ENCODE measurements at regions not wholly inside any gene's neighbourhood (a gene's known extent, or its start where the extent isn't known, plus 50 kb on each side); places are given as distances from the start of the nearest gene placed in this dataset.

- H3K27me3 ChIP-seq (replicated peaks; ENCODE audit: insufficient read depth): no peaks in the 10 kb centered on the region
- H3K36me3 ChIP-seq: no peaks in the 10 kb centered on the region
- DNase-seq (ENCODE audit: low spot score): no peak
- no peaks in the 10 kb centered on the region for H3K9me3 ChIP-seq
- TF ChIP-seq, protein P1, sequence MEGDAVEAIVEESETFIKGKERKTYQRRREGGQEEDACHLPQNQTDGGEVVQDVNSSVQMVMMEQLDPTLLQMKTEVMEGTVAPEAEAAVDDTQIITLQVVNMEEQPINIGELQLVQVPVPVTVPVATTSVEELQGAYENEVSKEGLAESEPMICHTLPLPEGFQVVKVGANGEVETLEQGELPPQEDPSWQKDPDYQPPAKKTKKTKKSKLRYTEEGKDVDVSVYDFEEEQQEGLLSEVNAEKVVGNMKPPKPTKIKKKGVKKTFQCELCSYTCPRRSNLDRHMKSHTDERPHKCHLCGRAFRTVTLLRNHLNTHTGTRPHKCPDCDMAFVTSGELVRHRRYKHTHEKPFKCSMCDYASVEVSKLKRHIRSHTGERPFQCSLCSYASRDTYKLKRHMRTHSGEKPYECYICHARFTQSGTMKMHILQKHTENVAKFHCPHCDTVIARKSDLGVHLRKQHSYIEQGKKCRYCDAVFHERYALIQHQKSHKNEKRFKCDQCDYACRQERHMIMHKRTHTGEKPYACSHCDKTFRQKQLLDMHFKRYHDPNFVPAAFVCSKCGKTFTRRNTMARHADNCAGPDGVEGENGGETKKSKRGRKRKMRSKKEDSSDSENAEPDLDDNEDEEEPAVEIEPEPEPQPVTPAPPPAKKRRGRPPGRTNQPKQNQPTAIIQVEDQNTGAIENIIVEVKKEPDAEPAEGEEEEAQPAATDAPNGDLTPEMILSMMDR (IDR thresholded peaks at IDR 0.05): no peak
- H3K4me1 ChIP-seq (ENCODE audit: control insufficient read depth in 1 of 2, low read depth in 2 of 2): no peaks in the 10 kb centered on the region
- no peak overlapping the region for H3K27ac ChIP-seq
- no peak overlapping the region for H3K4me3 ChIP-seq
- ATAC-seq (ENCODE audit: insufficient number of reproducible peaks, low FRiP score, low read depth): no peak
Observed at GRCh38 chr2:59074071-59074470, 832.9 kb upstream of the FANCL start.

DNA sequence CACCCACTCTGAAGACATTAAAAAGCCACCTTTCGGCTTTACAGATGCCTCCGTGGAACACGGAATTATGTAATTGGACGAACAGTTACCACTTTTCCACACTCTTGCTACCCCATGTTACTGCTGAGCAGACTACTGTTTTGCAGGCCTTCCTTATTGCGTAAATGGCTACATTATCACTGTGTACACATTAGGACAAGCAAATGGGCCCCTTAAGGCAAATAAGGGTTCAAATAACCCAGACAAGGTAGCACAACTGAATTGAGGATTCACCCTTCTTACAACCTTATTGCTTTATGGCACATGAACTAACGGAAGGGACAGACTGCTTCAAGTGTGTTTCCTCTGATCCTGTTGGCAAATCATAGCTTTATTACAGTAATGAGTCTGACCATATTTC lies 832.2 kb upstream of the FANCL start:
- no peak overlapping the region for H3K4me3 ChIP-seq
- no peak for DNase-seq (ENCODE audit: low spot score)
- no peak overlapping the region for H3K27ac ChIP-seq

DNA sequence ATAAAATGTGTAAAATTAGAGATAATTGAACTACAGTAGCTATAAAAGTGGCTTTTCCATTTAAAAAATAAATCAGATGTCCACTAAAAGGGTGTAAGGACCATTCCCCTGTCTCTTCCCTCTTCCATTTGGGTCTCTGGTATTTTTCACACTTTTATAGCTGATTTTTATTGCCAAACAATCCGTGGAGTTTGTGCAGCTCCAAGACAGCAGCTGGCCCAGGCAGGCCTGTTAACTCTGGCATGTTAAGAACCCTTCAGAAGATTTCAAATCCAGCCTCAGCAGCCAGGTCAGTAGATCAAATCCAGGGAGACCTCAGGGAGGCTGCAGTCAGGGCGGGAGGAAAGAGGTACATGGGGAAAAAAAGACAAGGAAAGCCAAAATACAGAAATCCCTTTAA lies 827.1 kb upstream of the FANCL start:
- DNase-seq (ENCODE audit: low spot score) (no peak), ATAC-seq (ENCODE audit: insufficient number of reproducible peaks, low FRiP score, low read depth) (no peak)
- no peaks in the 10 kb centered on the region for H3K9me3 ChIP-seq
- no peaks in the 10 kb centered on the region for H3K4me1 ChIP-seq (ENCODE audit: control insufficient read depth in 1 of 2, low read depth in 2 of 2)
- H3K27ac ChIP-seq: no peak overlapping the region
- TF ChIP-seq, protein P1 (IDR thresholded peaks at IDR 0.05): no peak
- no peaks in the 10 kb centered on the region for H3K27me3 ChIP-seq (replicated peaks; ENCODE audit: insufficient read depth)
- no peaks in the 10 kb centered on the region for H3K36me3 ChIP-seq
- H3K4me3 ChIP-seq: no peak overlapping the region

More for the DNA sequence above, 832.2 kb upstream of the FANCL start:
- TF ChIP-seq, protein P1 (IDR thresholded peaks at IDR 0.05): no peak
- H3K9me3 ChIP-seq: no peaks in the 10 kb centered on the region
- no peak for ATAC-seq (ENCODE audit: insufficient number of reproducible peaks, low FRiP score, low read depth)
- no peaks in the 10 kb centered on the region for H3K27me3 ChIP-seq (replicated peaks; ENCODE audit: insufficient read depth)
- no peaks in the 10 kb centered on the region for H3K36me3 ChIP-seq
- no peaks in the 10 kb centered on the region for H3K4me1 ChIP-seq (ENCODE audit: control insufficient read depth in 1 of 2, low read depth in 2 of 2)

DNA sequence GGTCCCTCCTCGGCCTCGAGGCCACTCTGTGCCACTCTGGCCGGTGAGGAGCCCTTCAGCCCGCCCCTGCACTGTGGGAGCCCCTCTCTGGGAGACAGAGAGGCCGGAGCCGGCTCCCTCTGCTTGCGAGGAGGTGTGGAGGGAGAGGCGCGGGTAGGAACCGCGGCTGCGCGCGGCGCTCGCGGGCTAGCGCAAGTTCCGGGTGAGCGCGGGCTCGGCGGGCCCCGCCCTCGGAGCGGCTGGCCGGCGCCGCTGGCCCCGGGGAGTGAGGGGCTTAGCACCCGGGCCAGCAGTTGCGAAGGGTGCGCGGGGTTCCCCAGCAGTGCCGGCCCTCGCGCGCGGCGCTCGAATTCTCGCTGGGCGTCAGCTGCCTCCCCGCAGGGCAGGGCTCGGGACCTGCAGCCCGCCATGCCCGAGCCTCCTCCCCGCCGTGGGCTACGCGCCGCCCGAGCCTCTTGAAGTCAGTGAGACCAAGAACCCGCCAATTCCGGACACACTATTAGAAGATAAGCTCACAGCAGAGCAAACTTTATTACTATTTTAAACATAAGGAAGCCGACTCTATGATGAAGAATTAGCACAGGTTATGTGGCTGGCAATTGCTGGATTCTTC lies 825.8 kb upstream of the FANCL start:
- H3K27me3 ChIP-seq (replicated peaks; ENCODE audit: insufficient read depth): no peaks in the 10 kb centered on the region
- ATAC-seq (ENCODE audit: insufficient number of reproducible peaks, low FRiP score, low read depth): no peak
- no peak overlapping the region for H3K4me3 ChIP-seq
- DNase-seq (ENCODE audit: low spot score): no peak
- H3K27ac ChIP-seq: no peak overlapping the region
- no peaks in the 10 kb centered on the region for H3K4me1 ChIP-seq (ENCODE audit: control insufficient read depth in 1 of 2, low read depth in 2 of 2)
- TF ChIP-seq, protein P1 (IDR thresholded peaks at IDR 0.05): no peak
- H3K36me3 ChIP-seq: no peaks in the 10 kb centered on the region
- H3K9me3 ChIP-seq: no peaks in the 10 kb centered on the region

DNA sequence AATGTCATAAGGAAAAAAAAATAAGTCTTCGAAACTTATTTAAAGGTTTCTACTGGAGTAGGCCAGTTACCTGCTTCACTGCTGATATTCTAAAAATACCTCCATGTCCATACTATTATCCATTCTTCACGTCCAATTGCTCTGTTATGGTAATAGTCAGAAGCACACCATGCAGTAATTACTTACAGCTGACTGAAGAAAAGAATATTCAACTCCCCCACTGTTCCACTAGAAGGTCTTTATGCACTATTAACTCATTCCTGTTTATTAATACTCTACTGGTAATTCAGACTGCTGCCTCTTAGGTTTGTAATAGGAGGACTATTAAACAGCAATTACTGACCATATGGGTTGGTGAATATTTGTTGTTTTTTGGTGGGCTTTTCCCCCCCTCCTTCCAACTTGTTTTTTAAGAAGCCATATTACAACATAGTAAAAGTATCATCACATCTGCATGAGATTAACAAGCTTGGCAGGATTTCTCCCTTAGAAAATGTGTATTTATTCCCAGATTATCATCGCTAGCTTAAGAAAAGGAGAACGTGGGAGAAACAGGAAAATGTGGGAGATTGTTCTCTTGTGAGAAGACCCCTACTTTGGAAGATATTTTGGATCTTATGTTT lies 806.4 kb upstream of the FANCL start:
- H3K4me3 ChIP-seq: no peak overlapping the region
- TF ChIP-seq, protein P1 (IDR thresholded peaks at IDR 0.05): no peak
- no peaks in the 10 kb centered on the region for H3K9me3 ChIP-seq
- H3K4me1 ChIP-seq (ENCODE audit: control insufficient read depth in 1 of 2, low read depth in 2 of 2): no peaks in the 10 kb centered on the region
- ATAC-seq (ENCODE audit: insufficient number of reproducible peaks, low FRiP score, low read depth) (no peak), DNase-seq (ENCODE audit: low spot score) (no peak)
- H3K27me3 ChIP-seq (replicated peaks; ENCODE audit: insufficient read depth): no peaks in the 10 kb centered on the region
- no peak overlapping the region for H3K27ac ChIP-seq
- no peaks in the 10 kb centered on the region for H3K36me3 ChIP-seq
